Effector memory CD4-positive, alpha-beta T cell (primary cell): ENCODE measurements at regions not wholly inside any gene's neighbourhood (a gene's known extent, or its start where the extent isn't known, plus 50 kb on each side); places are given as distances from the start of the nearest gene placed in this dataset.
"Not testable (repeated sequence)": the region's sequence is repeated elsewhere in the genome, so short reads cannot be mapped to it uniquely, and the experiment has no call there.

Experiments used
- DNase-seq, 3 donors: peaks; one replicate each; pipeline ENCODE4 v3.0.0-alpha.2; 2020
- H3K27ac ChIP-seq: 2 replicates; pipeline ENCODE4 v1.7.0; 2013; ENCODE audit warnings: mild to moderate bottlenecking, low read length, moderate library complexity; ENCODE audit not compliant: insufficient read depth, poor library complexity, severe bottlenecking
- H3K27me3 ChIP-seq: replicated peaks from 2 replicates; pipeline ENCODE4 v1.7.0; 2013; ENCODE audit warnings: mild to moderate bottlenecking, low read length; ENCODE audit not compliant: insufficient read depth, control insufficient read depth, poor library complexity, severe bottlenecking
- H3K36me3 ChIP-seq: 2 replicates; pipeline ENCODE4 v1.7.0; 2013; ENCODE audit warnings: mild to moderate bottlenecking, low read length, moderate library complexity; ENCODE audit not compliant: control insufficient read depth, insufficient read depth
- H3K4me1 ChIP-seq: 2 replicates; pipeline ENCODE4 v1.7.0; 2013; ENCODE audit warnings: low read length, mild to moderate bottlenecking; ENCODE audit not compliant: control insufficient read depth, insufficient read depth, poor library complexity, severe bottlenecking
- H3K4me3 ChIP-seq: 2 replicates; pipeline ENCODE4 v1.7.0; 2013; ENCODE audit warnings: low read length, low read depth, mild to moderate bottlenecking; ENCODE audit not compliant: insufficient read depth, poor library complexity, severe bottlenecking
- H3K9me3 ChIP-seq: 2 replicates; pipeline ENCODE4 v1.7.0; 2013; ENCODE audit warnings: mild to moderate bottlenecking, low read length, moderate library complexity; ENCODE audit not compliant: control insufficient read depth

DNA sequence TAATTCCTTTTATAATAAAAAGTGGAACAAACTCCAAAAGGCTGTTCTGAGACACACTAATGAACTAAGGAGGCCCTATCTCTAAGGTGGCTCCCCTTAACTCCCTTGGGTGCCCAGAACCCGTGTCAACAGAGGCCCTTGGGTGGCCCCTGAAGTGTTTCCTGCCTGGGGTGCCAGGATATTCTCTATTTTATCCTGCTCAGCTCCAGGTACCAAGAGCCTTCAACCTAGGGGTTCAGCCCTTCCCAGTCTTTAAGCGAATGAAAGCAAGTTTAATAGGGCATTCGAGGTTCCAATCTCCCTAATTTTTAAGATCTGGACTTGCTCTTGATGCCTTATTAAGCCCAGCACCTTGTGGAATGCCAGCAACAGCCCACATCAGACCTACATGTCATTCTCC, 64.4 kb upstream of the MYO3A start:
- Histone ChIP-seq H3K27ac (no peak overlapping the region), H3K36me3 (no peaks in the 10 kb centered on the region), H3K4me1 (no peaks in the 10 kb centered on the region), H3K4me3 (no peak overlapping the region), H3K27me3 (no peaks in the 10 kb centered on the region), H3K9me3 (no peaks in the 10 kb centered on the region)
- DNase-seq, result no peak

DNA sequence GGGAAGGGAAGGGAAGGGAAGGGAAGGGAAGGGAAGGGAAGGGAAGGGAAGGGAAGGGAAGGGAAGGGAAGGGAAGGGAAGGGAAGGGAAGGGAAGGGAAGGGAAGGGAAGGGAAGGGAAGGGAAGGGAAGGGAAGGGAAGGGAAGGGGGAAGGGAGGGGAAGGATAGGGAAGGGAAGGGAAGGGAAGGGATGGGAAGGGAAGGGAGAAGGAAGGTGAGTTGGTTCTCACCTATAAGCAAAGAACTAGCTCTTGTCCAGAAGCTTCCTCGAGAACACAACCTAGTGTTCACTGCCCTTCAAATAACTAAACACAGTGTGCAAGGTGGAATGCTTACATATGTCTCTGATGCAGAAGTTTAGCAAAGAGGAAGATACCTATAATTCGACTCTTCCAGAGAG, 59.6 kb upstream of the MYO3A start:
- H3K27ac ChIP-seq, result not testable (repeated sequence)

GRCh38 chr10:25875556-25876165, 58.4 kb upstream of the MYO3A start:
- Histone ChIP-seq H3K4me3 (no peak overlapping the region), H3K36me3 (no peaks in the 10 kb centered on the region), H3K27me3 (no peaks in the 10 kb centered on the region), H3K27ac (no peak overlapping the region), H3K4me1 (no peaks in the 10 kb centered on the region), H3K9me3 (no peaks in the 10 kb centered on the region)
- peak in 1 of 3 donors; percentile 21 for DNase-seq

More for the DNA sequence above, 59.6 kb upstream of the MYO3A start:
- H3K36me3 ChIP-seq, H3K4me3 ChIP-seq, DNase-seq, H3K4me1 ChIP-seq, H3K27me3 ChIP-seq, H3K9me3 ChIP-seq: not testable (repeated sequence)

DNA sequence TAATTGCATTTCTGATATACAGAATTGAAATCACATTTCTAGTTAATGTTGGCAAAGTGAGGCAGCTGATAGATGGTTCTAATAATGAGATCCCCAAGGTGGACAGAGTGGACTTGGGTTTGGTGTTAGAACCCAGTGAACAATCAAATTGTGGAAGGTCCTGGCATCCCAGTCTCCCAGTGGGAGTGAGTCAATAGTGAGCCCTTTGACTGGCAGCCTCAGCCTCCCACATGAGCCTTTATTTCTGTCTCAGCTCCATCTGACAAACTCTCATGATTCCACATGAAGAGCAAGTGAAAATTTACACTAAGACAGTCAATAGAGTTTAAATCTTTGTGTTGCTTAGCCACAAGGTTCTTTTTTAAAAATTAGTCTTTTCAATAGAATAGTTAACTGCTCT, 56.7 kb upstream of the MYO3A start:
- H3K36me3 ChIP-seq, result no peaks in the 10 kb centered on the region
- no peak overlapping the region for H3K4me3 ChIP-seq
- H3K27me3 ChIP-seq, result no peaks in the 10 kb centered on the region
- no peak for DNase-seq
- H3K4me1 ChIP-seq, result no peaks in the 10 kb centered on the region
- no peaks in the 10 kb centered on the region for H3K9me3 ChIP-seq
- H3K27ac ChIP-seq, result no peak overlapping the region
